B cell (primary cell): ENCODE measurements at regions not wholly inside any gene's neighbourhood (a gene's known extent, or its start where the extent isn't known, plus 50 kb on each side); places are given as distances from the start of the nearest gene placed in this dataset.

Experiments
- ATAC-seq: fragments of 200-7000 bp; cut with Tn5 transposase; one replicate; pipeline ENCODE4 v1.10.0; 2021; ENCODE audit warnings: low read depth, mild to moderate bottlenecking, moderate number of reproducible peaks, moderate library complexity
- CTCF ChIA-PET: fragments of 350-600 bp; sonication (Branson Sonifier 250); formaldehyde crosslinking; loops from one replicate; lab custom pipeline; 2021; ENCODE audit warnings: antibody characterized with exemption, inconsistent platforms; lab: Charles Lee
- POLR2A ChIA-PET: fragments of 350-600 bp; sonication (Branson Sonifier 250); formaldehyde crosslinking; loops from one replicate; lab custom pipeline; 2021; ENCODE audit warnings: antibody characterized with exemption; lab: Charles Lee
- DNase-seq: peaks from one replicate; pipeline ENCODE4 v3.0.0; 2013
- H2AFZ ChIP-seq: 2 replicates; pipeline ENCODE4 v1.6.1; 2012; ENCODE audit warnings: mild to moderate bottlenecking, low read depth, low read length; ENCODE audit not compliant: insufficient read depth, poor library complexity, severe bottlenecking
- H3K27ac ChIP-seq, 2 donors: 1 replicate in 1 of 2; 2 replicates in 1 of 2; pipeline ENCODE4 v1.5.1; 2012 to 2013; ENCODE audit warnings: low read length in 2 of 2, mild to moderate bottlenecking in 2 of 2, moderate library complexity in 1 of 2
- H3K27me3 ChIP-seq, 4 experiments: fragments of 200-600 bp in 1 of 4; sonication (generic) in 1 of 4; replicated peaks in 1 of 4; 1 replicate in 2 of 4; 2 replicates in 2 of 4; pipeline versions ENCODE4 v1.6.1 to v1.7.0; 2013 to 2016; ENCODE audit warnings: low read length in 3 of 4, mild to moderate bottlenecking in 2 of 4, mixed read lengths in 1 of 4, moderate library complexity in 1 of 4; ENCODE audit not compliant: insufficient read depth in 4 of 4, control insufficient read depth in 3 of 4; ENCODE audit errors: control extremely low read depth in 1 of 4
- H3K36me3 ChIP-seq, 2 experiments: replicated peaks in 1 of 2; 1 replicate in 1 of 2; 2 replicates in 1 of 2; pipeline versions ENCODE4 v1.6.1 to v1.7.1; 2013; ENCODE audit warnings: low read length in 1 of 2; ENCODE audit not compliant: insufficient read depth in 2 of 2, control insufficient read depth in 1 of 2; ENCODE audit errors: control extremely low read depth in 1 of 2, extremely low read depth in 1 of 2
- H3K4me1 ChIP-seq, 2 donors: fragments of 200-600 bp in 1 of 2; sonication (generic) in 1 of 2; 1 replicate in 1 of 2; 2 replicates in 1 of 2; pipeline versions ENCODE4 v1.5.1 to v1.6.1; 2013 to 2017; ENCODE audit warnings: low read length in 2 of 2; ENCODE audit not compliant: control insufficient read depth in 2 of 2, insufficient read depth in 2 of 2
- H3K4me2 ChIP-seq: replicated peaks from 2 replicates; pipeline ENCODE3; 2012; ENCODE audit warnings: mild to moderate bottlenecking, low read depth, low read length; ENCODE audit not compliant: poor library complexity, severe bottlenecking
- H3K4me3 ChIP-seq, 5 experiments: fragments of 200-600 bp in 1 of 5; sonication (generic) in 1 of 5; 1 replicate in 3 of 5; 2 replicates in 2 of 5; pipeline versions ENCODE4 v1.5.1 to v1.7.0; 2011 to 2016; ENCODE audit warnings: low read length in 4 of 5, mild to moderate bottlenecking in 4 of 5, low read depth in 2 of 5, control low read depth in 1 of 5, moderate library complexity in 1 of 5; ENCODE audit not compliant: insufficient read depth in 1 of 5; ENCODE audit errors: control extremely low read depth in 1 of 5, extremely low read depth in 1 of 5
- H3K79me2 ChIP-seq: fragments of 200-600 bp; sonication (generic); one replicate; pipeline ENCODE4 v1.6.0; 2016; ENCODE audit warnings: low read length; ENCODE audit not compliant: control insufficient read depth, insufficient read depth
- H3K9ac ChIP-seq: fragments of 200-600 bp; sonication (generic); 2 replicates; pipeline ENCODE4 v1.6.1; 2017; ENCODE audit warnings: mild to moderate bottlenecking, low read length, moderate library complexity
- H3K9me3 ChIP-seq, 3 donors: one replicate each; pipeline versions ENCODE4 v1.6.1 to v1.7.1; 2013; ENCODE audit warnings: low read length in 2 of 3; ENCODE audit not compliant: control insufficient read depth in 2 of 3, insufficient read depth in 1 of 3; ENCODE audit errors: control extremely low read depth in 1 of 3
- H4K20me1 ChIP-seq: 2 replicates; pipeline ENCODE4 v1.6.0; 2012; ENCODE audit warnings: mild to moderate bottlenecking, low read length; ENCODE audit not compliant: insufficient read depth, control insufficient read depth, poor library complexity, severe bottlenecking
- H3K27ac Mint-ChIP-seq: one replicate; pipeline ENCODE4 v1.8.0; 2021; ENCODE audit warnings: mixed read lengths
- H3K27me3 Mint-ChIP-seq: one replicate; pipeline ENCODE4 v1.8.0; 2021; ENCODE audit warnings: mixed read lengths
- H3K4me1 Mint-ChIP-seq: one replicate; pipeline ENCODE4 v1.8.0; 2021; ENCODE audit warnings: mixed read lengths
- H3K4me3 Mint-ChIP-seq: one replicate; pipeline ENCODE4 v1.8.0; 2021; ENCODE audit warnings: mixed read lengths
- H3K9me3 Mint-ChIP-seq: one replicate; pipeline ENCODE4 v1.8.0; 2022; ENCODE audit warnings: mixed read lengths; ENCODE audit not compliant: insufficient read depth
- EZH2 ChIP-seq: IDR thresholded peaks from 2 replicates; pipeline ENCODE4 v1.6.1; 2012; ENCODE audit warnings: borderline replicate concordance, low read depth, mild to moderate bottlenecking, moderate library complexity, low read length; ENCODE audit not compliant: insufficient read depth, poor library complexity, severe bottlenecking
- WGBS: methylation state at CpG from one replicate; pipeline ENCODE4 v1.1.5; 2013; ENCODE audit warnings: missing lambda C conversion rate; ENCODE audit not compliant: insufficient coverage; 5-methylcytosine and 5-hydroxymethylcytosine counted together
- intact Hi-C: fragments of 100-400 bp; cut with micrococcal nuclease; formaldehyde crosslinking; loops from one replicate; pipeline ENCODE4 v1.10.0; 2022
- TF ChIP-seq, protein P1 (sequence below): fragments of 200-600 bp; IDR thresholded peaks from one replicate; pipeline ENCODE4 v1.8.0; 2022; ENCODE audit warnings: antibody characterized with exemption, mild to moderate bottlenecking

DNA sequence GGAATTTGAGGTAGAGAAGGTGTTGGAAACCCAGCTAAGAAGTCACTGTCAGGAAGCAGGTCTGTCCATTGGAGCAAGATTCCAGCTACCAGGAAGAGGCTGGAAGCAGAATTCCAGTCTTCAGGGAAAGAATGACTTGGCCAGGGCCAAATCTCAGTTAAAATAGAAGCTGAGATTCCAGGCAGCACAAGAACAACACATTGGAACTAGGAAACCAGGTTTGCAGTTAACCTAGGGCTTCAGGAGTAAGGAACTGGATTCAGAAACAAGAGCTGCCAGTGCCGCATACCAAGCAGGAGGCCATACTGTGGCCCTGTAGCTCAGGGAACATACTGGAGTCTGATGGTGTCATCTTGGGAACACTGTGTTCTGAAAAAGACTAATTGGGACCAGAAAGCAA lies 73.7 kb upstream of the FUCA2 start:
- H3K27me3 Mint-ChIP-seq: no peaks in the 10 kb centered on the region
- no peak overlapping the region for H3K27ac ChIP-seq
- H3K9ac ChIP-seq: no peak overlapping the region
- ATAC-seq (no peak), DNase-seq (no peak)
- 100% methylated on average over 1 of the region's 1 CpG for WGBS
- no peak overlapping the region for H3K4me3 Mint-ChIP-seq
- no peak overlapping the region for H2AFZ ChIP-seq
- no peaks in the 10 kb centered on the region for H3K27me3 ChIP-seq
- no peaks in the 10 kb centered on the region for H3K9me3 Mint-ChIP-seq
- intact Hi-C loops: no loop called here
- no peaks in the 10 kb centered on the region for H3K4me1 ChIP-seq
- TF ChIP-seq, protein P1, sequence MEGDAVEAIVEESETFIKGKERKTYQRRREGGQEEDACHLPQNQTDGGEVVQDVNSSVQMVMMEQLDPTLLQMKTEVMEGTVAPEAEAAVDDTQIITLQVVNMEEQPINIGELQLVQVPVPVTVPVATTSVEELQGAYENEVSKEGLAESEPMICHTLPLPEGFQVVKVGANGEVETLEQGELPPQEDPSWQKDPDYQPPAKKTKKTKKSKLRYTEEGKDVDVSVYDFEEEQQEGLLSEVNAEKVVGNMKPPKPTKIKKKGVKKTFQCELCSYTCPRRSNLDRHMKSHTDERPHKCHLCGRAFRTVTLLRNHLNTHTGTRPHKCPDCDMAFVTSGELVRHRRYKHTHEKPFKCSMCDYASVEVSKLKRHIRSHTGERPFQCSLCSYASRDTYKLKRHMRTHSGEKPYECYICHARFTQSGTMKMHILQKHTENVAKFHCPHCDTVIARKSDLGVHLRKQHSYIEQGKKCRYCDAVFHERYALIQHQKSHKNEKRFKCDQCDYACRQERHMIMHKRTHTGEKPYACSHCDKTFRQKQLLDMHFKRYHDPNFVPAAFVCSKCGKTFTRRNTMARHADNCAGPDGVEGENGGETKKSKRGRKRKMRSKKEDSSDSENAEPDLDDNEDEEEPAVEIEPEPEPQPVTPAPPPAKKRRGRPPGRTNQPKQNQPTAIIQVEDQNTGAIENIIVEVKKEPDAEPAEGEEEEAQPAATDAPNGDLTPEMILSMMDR: no peak
- no peak for TF ChIP-seq EZH2
- no peak overlapping the region for H3K4me2 ChIP-seq
- POLR2A ChIA-PET: no interaction called here
- H4K20me1 ChIP-seq: no peaks in the 10 kb centered on the region
- no peak overlapping the region for H3K4me3 ChIP-seq
- CTCF ChIA-PET: interaction anchor here (0.6 to 3.0 kb wide), 4 partner anchors 10 to 925 kb away, joined by 3 to 13 read pairs (median 4); no protein-coding TSS in a partner anchor
- H3K36me3 ChIP-seq: no peaks in the 10 kb centered on the region
- H3K27ac Mint-ChIP-seq: no peak overlapping the region
- no peaks in the 10 kb centered on the region for H3K4me1 Mint-ChIP-seq
- H3K79me2 ChIP-seq: no peaks in the 10 kb centered on the region
- no peaks in the 10 kb centered on the region for H3K9me3 ChIP-seq

- Mint-ChIP-seq H3K9me3 (no peaks in the 10 kb centered on the region), H3K4me1 (no peaks in the 10 kb centered on the region), H3K27ac (no peak overlapping the region), H3K4me3 (no peak overlapping the region), H3K27me3 (no peaks in the 10 kb centered on the region)
- Histone ChIP-seq H3K4me3 (no peak overlapping the region), H3K9ac (no peak overlapping the region), H3K9me3 (no peaks in the 10 kb centered on the region), H3K79me2 (no peaks in the 10 kb centered on the region), H4K20me1 (no peaks in the 10 kb centered on the region), H3K27me3 (no peaks in the 10 kb centered on the region), H3K4me2 (no peak overlapping the region), H2AFZ (no peak overlapping the region), H3K27ac (no peak overlapping the region), H3K36me3 (no peaks in the 10 kb centered on the region), H3K4me1 (no peaks in the 10 kb centered on the region)
- WGBS: 94% methylated on average over 4 of the region's 5 CpGs
- CTCF ChIA-PET: interaction anchor here (3.0 kb wide), 1 partner anchor 8 kb away, joined by 13 read pairs; no protein-coding TSS in a partner anchor
- ATAC-seq (no peak), DNase-seq (no peak)
- POLR2A ChIA-PET: no interaction called here
- TF ChIP-seq, protein P1: no peak
- TF ChIP-seq EZH2: no peak
- intact Hi-C loops: no loop called here
Measured at GRCh38 chr6:143583542-143584327, 72.2 kb upstream of the FUCA2 start.
